Heart left ventricle (tissue), 13 donors: ENCODE measurements at regions not wholly inside any gene's neighbourhood (a gene's known extent, or its start where the extent isn't known, plus 50 kb on each side); places are given as distances from the start of the nearest gene placed in this dataset.

Experiments used
- POLR2A ChIP-seq, 2 donors: fragments of 450-650 bp; IDR thresholded peaks; one replicate each; pipeline ENCODE4 v1.6.1; 2017; ENCODE audit warnings: antibody characterized with exemption in 2 of 2, mild to moderate bottlenecking in 2 of 2, moderate library complexity in 2 of 2
- TF ChIP-seq, protein P1 (sequence below), 12 donors: fragments of 200-600 bp; sonication (generic) in 4 of 12; IDR thresholded peaks; one replicate each; pipeline versions ENCODE4 v1.5.0 to v1.8.0; 2018 to 2022; ENCODE audit warnings: antibody characterized with exemption in 12 of 12, mild to moderate bottlenecking in 5 of 12
- donor health status: ischemic (EF 13 %, LVEDD 7.1; RV severe dilation, severe dysfunction).
- donor health status: DM: no; HTN: yes; CAD: no.
- donor health status: DM: no; HTN: no; CAD: no.
- donor health status: ischemic (EF 25% LVEDD 6.9; RV normal size, moderate dysfunction).
- donor health status: ischemic (EF 25% LVEDD 5.7; RV mildly dilated, moderate dysfunction).
- donor health status: ischemic (EF 35%, LVEDD 5.7; RV mildly dilated, moderate dysfunction).
- donor health status: nonischemic (EF 11% LVEDD 7.7; RV severe dilation, severe dysfunction).
- donor health status: DM: yes; HTN: yes; CAD: no.
- donor health status: PGD.
- donor health status: ischemic (EF 29% LVEDD 5.4; RV normal size, mild dysfunction).
- donor health status: nonischemic (EF 23%, LVEDD 6.1; RV moderate dilation, normal function).

- TF ChIP-seq, protein P1, sequence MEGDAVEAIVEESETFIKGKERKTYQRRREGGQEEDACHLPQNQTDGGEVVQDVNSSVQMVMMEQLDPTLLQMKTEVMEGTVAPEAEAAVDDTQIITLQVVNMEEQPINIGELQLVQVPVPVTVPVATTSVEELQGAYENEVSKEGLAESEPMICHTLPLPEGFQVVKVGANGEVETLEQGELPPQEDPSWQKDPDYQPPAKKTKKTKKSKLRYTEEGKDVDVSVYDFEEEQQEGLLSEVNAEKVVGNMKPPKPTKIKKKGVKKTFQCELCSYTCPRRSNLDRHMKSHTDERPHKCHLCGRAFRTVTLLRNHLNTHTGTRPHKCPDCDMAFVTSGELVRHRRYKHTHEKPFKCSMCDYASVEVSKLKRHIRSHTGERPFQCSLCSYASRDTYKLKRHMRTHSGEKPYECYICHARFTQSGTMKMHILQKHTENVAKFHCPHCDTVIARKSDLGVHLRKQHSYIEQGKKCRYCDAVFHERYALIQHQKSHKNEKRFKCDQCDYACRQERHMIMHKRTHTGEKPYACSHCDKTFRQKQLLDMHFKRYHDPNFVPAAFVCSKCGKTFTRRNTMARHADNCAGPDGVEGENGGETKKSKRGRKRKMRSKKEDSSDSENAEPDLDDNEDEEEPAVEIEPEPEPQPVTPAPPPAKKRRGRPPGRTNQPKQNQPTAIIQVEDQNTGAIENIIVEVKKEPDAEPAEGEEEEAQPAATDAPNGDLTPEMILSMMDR (IDR thresholded peaks at IDR 0.05) = no peak
- no peak for TF ChIP-seq POLR2A (IDR thresholded peaks at IDR 0.05)
Observed at GRCh38 chr3:1531981-1532380, 439.2 kb downstream of the CNTN6 start.
